B cell (primary cell): ENCODE measurements at regions not wholly inside any gene's neighbourhood (a gene's known extent, or its start where the extent isn't known, plus 50 kb on each side); places are given as distances from the start of the nearest gene placed in this dataset.
"Not testable (repeated sequence)": the region's sequence is repeated elsewhere in the genome, so short reads cannot be mapped to it uniquely, and the experiment has no call there.

Source experiments
- ATAC-seq: fragments of 200-7000 bp; cut with Tn5 transposase; one replicate; pipeline ENCODE4 v1.10.0; 2021; ENCODE audit warnings: low read depth, mild to moderate bottlenecking, moderate number of reproducible peaks, moderate library complexity
- CTCF ChIA-PET: fragments of 350-600 bp; sonication (Branson Sonifier 250); formaldehyde crosslinking; loops from one replicate; lab custom pipeline; 2021; ENCODE audit warnings: antibody characterized with exemption, inconsistent platforms; lab: Charles Lee
- POLR2A ChIA-PET: fragments of 350-600 bp; sonication (Branson Sonifier 250); formaldehyde crosslinking; loops from one replicate; lab custom pipeline; 2021; ENCODE audit warnings: antibody characterized with exemption; lab: Charles Lee
- DNase-seq: peaks from one replicate; pipeline ENCODE4 v3.0.0; 2013
- H2AFZ ChIP-seq: 2 replicates; pipeline ENCODE4 v1.6.1; 2012; ENCODE audit warnings: mild to moderate bottlenecking, low read depth, low read length; ENCODE audit not compliant: insufficient read depth, poor library complexity, severe bottlenecking
- H3K27ac ChIP-seq, 2 donors: 1 replicate in 1 of 2; 2 replicates in 1 of 2; pipeline ENCODE4 v1.5.1; 2012 to 2013; ENCODE audit warnings: low read length in 2 of 2, mild to moderate bottlenecking in 2 of 2, moderate library complexity in 1 of 2
- H3K27me3 ChIP-seq, 4 experiments: fragments of 200-600 bp in 1 of 4; sonication (generic) in 1 of 4; replicated peaks in 1 of 4; 1 replicate in 2 of 4; 2 replicates in 2 of 4; pipeline versions ENCODE4 v1.6.1 to v1.7.0; 2013 to 2016; ENCODE audit warnings: low read length in 3 of 4, mild to moderate bottlenecking in 2 of 4, mixed read lengths in 1 of 4, moderate library complexity in 1 of 4; ENCODE audit not compliant: insufficient read depth in 4 of 4, control insufficient read depth in 3 of 4; ENCODE audit errors: control extremely low read depth in 1 of 4
- H3K36me3 ChIP-seq, 2 experiments: replicated peaks in 1 of 2; 1 replicate in 1 of 2; 2 replicates in 1 of 2; pipeline versions ENCODE4 v1.6.1 to v1.7.1; 2013; ENCODE audit warnings: low read length in 1 of 2; ENCODE audit not compliant: insufficient read depth in 2 of 2, control insufficient read depth in 1 of 2; ENCODE audit errors: control extremely low read depth in 1 of 2, extremely low read depth in 1 of 2
- H3K4me1 ChIP-seq, 2 donors: fragments of 200-600 bp in 1 of 2; sonication (generic) in 1 of 2; 1 replicate in 1 of 2; 2 replicates in 1 of 2; pipeline versions ENCODE4 v1.5.1 to v1.6.1; 2013 to 2017; ENCODE audit warnings: low read length in 2 of 2; ENCODE audit not compliant: control insufficient read depth in 2 of 2, insufficient read depth in 2 of 2
- H3K4me2 ChIP-seq: replicated peaks from 2 replicates; pipeline ENCODE3; 2012; ENCODE audit warnings: mild to moderate bottlenecking, low read depth, low read length; ENCODE audit not compliant: poor library complexity, severe bottlenecking
- H3K4me3 ChIP-seq, 5 experiments: fragments of 200-600 bp in 1 of 5; sonication (generic) in 1 of 5; 1 replicate in 3 of 5; 2 replicates in 2 of 5; pipeline versions ENCODE4 v1.5.1 to v1.7.0; 2011 to 2016; ENCODE audit warnings: low read length in 4 of 5, mild to moderate bottlenecking in 4 of 5, low read depth in 2 of 5, control low read depth in 1 of 5, moderate library complexity in 1 of 5; ENCODE audit not compliant: insufficient read depth in 1 of 5; ENCODE audit errors: control extremely low read depth in 1 of 5, extremely low read depth in 1 of 5
- H3K79me2 ChIP-seq: fragments of 200-600 bp; sonication (generic); one replicate; pipeline ENCODE4 v1.6.0; 2016; ENCODE audit warnings: low read length; ENCODE audit not compliant: control insufficient read depth, insufficient read depth
- H3K9ac ChIP-seq: fragments of 200-600 bp; sonication (generic); 2 replicates; pipeline ENCODE4 v1.6.1; 2017; ENCODE audit warnings: mild to moderate bottlenecking, low read length, moderate library complexity
- H3K9me3 ChIP-seq, 3 donors: one replicate each; pipeline versions ENCODE4 v1.6.1 to v1.7.1; 2013; ENCODE audit warnings: low read length in 2 of 3; ENCODE audit not compliant: control insufficient read depth in 2 of 3, insufficient read depth in 1 of 3; ENCODE audit errors: control extremely low read depth in 1 of 3
- H4K20me1 ChIP-seq: 2 replicates; pipeline ENCODE4 v1.6.0; 2012; ENCODE audit warnings: mild to moderate bottlenecking, low read length; ENCODE audit not compliant: insufficient read depth, control insufficient read depth, poor library complexity, severe bottlenecking
- H3K27ac Mint-ChIP-seq: one replicate; pipeline ENCODE4 v1.8.0; 2021; ENCODE audit warnings: mixed read lengths
- H3K27me3 Mint-ChIP-seq: one replicate; pipeline ENCODE4 v1.8.0; 2021; ENCODE audit warnings: mixed read lengths
- H3K4me1 Mint-ChIP-seq: one replicate; pipeline ENCODE4 v1.8.0; 2021; ENCODE audit warnings: mixed read lengths
- H3K4me3 Mint-ChIP-seq: one replicate; pipeline ENCODE4 v1.8.0; 2021; ENCODE audit warnings: mixed read lengths
- H3K9me3 Mint-ChIP-seq: one replicate; pipeline ENCODE4 v1.8.0; 2022; ENCODE audit warnings: mixed read lengths; ENCODE audit not compliant: insufficient read depth
- CTCF ChIP-seq: fragments of 200-600 bp; IDR thresholded peaks from one replicate; pipeline ENCODE4 v1.8.0; 2022; ENCODE audit warnings: antibody characterized with exemption, mild to moderate bottlenecking
- EZH2 ChIP-seq: IDR thresholded peaks from 2 replicates; pipeline ENCODE4 v1.6.1; 2012; ENCODE audit warnings: borderline replicate concordance, low read depth, mild to moderate bottlenecking, moderate library complexity, low read length; ENCODE audit not compliant: insufficient read depth, poor library complexity, severe bottlenecking
- WGBS: methylation state at CpG from one replicate; pipeline ENCODE4 v1.1.5; 2013; ENCODE audit warnings: missing lambda C conversion rate; ENCODE audit not compliant: insufficient coverage; 5-methylcytosine and 5-hydroxymethylcytosine counted together
- intact Hi-C: fragments of 100-400 bp; cut with micrococcal nuclease; formaldehyde crosslinking; loops from one replicate; pipeline ENCODE4 v1.10.0; 2022

- no peak for ATAC-seq
- H3K79me2 ChIP-seq: no peaks in the 10 kb centered on the region
- intact Hi-C loops: no loop called here
- no peaks in the 10 kb centered on the region for H3K27me3 ChIP-seq
- no peak for DNase-seq
- no peak overlapping the region for H2AFZ ChIP-seq
- H3K4me3 ChIP-seq: no peak overlapping the region
- Mint-ChIP-seq H3K9me3 (peaks cover 3% of the 10 kb centered on the region), H3K27ac (no peak overlapping the region), H3K4me1 (no peaks in the 10 kb centered on the region), H3K27me3 (no peaks in the 10 kb centered on the region), H3K4me3 (no peak overlapping the region)
- H3K9ac ChIP-seq: no peak overlapping the region
- no peak overlapping the region for H3K27ac ChIP-seq
- no peaks in the 10 kb centered on the region for H3K36me3 ChIP-seq
- H3K4me1 ChIP-seq: no peaks in the 10 kb centered on the region
- peaks cover 0 to 1% (median 0%) of the 10 kb centered on the region in 3 donors for H3K9me3 ChIP-seq
- ChIA-PET POLR2A (no interaction called here), CTCF (no interaction called here)
- TF ChIP-seq EZH2 (no peak), CTCF (no peak)
- H4K20me1 ChIP-seq: no peaks in the 10 kb centered on the region
- no peak overlapping the region for H3K4me2 ChIP-seq
These were observed 739.4 kb upstream of the CHAC2 start for GRCh38 chr2:53028225-53028624.

- ATAC-seq, H3K4me1 Mint-ChIP-seq, POLR2A ChIA-PET, intact Hi-C loops, H3K9me3 ChIP-seq, H3K27me3 ChIP-seq, CTCF ChIA-PET, H4K20me1 ChIP-seq, H3K4me1 ChIP-seq, H3K79me2 ChIP-seq, H3K27ac Mint-ChIP-seq, H3K9me3 Mint-ChIP-seq, H3K27me3 Mint-ChIP-seq, DNase-seq, H3K4me3 Mint-ChIP-seq, H2AFZ ChIP-seq, H3K9ac ChIP-seq, H3K27ac ChIP-seq, H3K36me3 ChIP-seq, H3K4me3 ChIP-seq, H3K4me2 ChIP-seq: not testable (repeated sequence)
- WGBS: no CpG with 5 or more reads among the region's 4 CpGs
These were observed 745.4 kb upstream of the CHAC2 start for GRCh38 chr2:53022248-53022647.
